Mesendoderm (in vitro differentiated cells): ENCODE measurements at regions not wholly inside any gene's neighbourhood (a gene's known extent, or its start where the extent isn't known, plus 50 kb on each side); places are given as distances from the start of the nearest gene placed in this dataset.

ENCODE experiments used
- DNase-seq: peaks from one replicate; pipeline ENCODE4 v3.0.0; 2013
- H2AK5ac ChIP-seq: 2 replicates; pipeline ENCODE4 v1.6.1; 2013; ENCODE audit warnings: low read length, inconsistent platforms
- H2BK120ac ChIP-seq: 2 replicates; pipeline ENCODE4 v1.6.1; 2013; ENCODE audit warnings: low read depth, mild to moderate bottlenecking, low read length, moderate library complexity, mixed read lengths
- H2BK15ac ChIP-seq: replicated peaks from 2 replicates; pipeline ENCODE4 v1.6.1; 2013; ENCODE audit warnings: low read depth, mild to moderate bottlenecking, moderate library complexity
- H2BK5ac ChIP-seq: 2 replicates; pipeline ENCODE4 v1.6.1; 2013; ENCODE audit warnings: low read length, inconsistent platforms
- H3K18ac ChIP-seq: 2 replicates; pipeline ENCODE4 v1.6.1; 2013; ENCODE audit warnings: mild to moderate bottlenecking, low read length, mixed read lengths
- H3K23ac ChIP-seq: one replicate; pipeline ENCODE4 v1.6.1; 2013; ENCODE audit warnings: low read length
- H3K27ac ChIP-seq: 2 replicates; pipeline ENCODE4 v1.5.1; 2013; ENCODE audit warnings: low read depth, mild to moderate bottlenecking, inconsistent platforms, low read length, moderate library complexity
- H3K27me3 ChIP-seq: 2 replicates; pipeline ENCODE4 v1.6.1; 2013; ENCODE audit warnings: low read length, control low read depth, mild to moderate bottlenecking, inconsistent platforms; ENCODE audit not compliant: insufficient read depth, poor library complexity
- H3K36me3 ChIP-seq: 2 replicates; pipeline ENCODE4 v1.6.1; 2013; ENCODE audit warnings: low read length, inconsistent platforms; ENCODE audit not compliant: control insufficient read depth, insufficient read depth
- H3K4ac ChIP-seq: one replicate; pipeline ENCODE4 v1.6.1; 2013; ENCODE audit warnings: low read depth, mild to moderate bottlenecking, low read length, moderate library complexity
- H3K4me1 ChIP-seq: 2 replicates; pipeline ENCODE4 v1.6.1; 2013; ENCODE audit warnings: low read depth, low read length, inconsistent platforms; ENCODE audit not compliant: control insufficient read depth
- H3K4me2 ChIP-seq: 2 replicates; pipeline ENCODE4 v1.6.1; 2013; ENCODE audit warnings: low read length
- H3K4me3 ChIP-seq: 2 replicates; pipeline ENCODE4 v1.5.1; 2013; ENCODE audit warnings: mild to moderate bottlenecking, low read length
- H3K56ac ChIP-seq: one replicate; pipeline ENCODE4 v1.6.1; 2013; ENCODE audit warnings: low read length
- H3K79me1 ChIP-seq: 2 replicates; pipeline ENCODE4 v1.6.1; 2013; ENCODE audit warnings: low read length, inconsistent platforms
- H3K79me2 ChIP-seq: 2 replicates; pipeline ENCODE4 v1.6.1; 2013; ENCODE audit warnings: mild to moderate bottlenecking, low read length; ENCODE audit not compliant: control insufficient read depth, insufficient read depth
- H3K9ac ChIP-seq: 2 replicates; pipeline ENCODE4 v1.6.1; 2013; ENCODE audit warnings: low read length, inconsistent platforms
- H4K5ac ChIP-seq: one replicate; pipeline ENCODE4 v1.6.1; 2013; ENCODE audit warnings: low read length
- H4K8ac ChIP-seq: one replicate; pipeline ENCODE4 v1.6.1; 2013; ENCODE audit warnings: low read depth, mild to moderate bottlenecking, control low read depth, low read length, moderate library complexity
- WGBS: extraction: QIAGEN DNeasy Blood & Tissue Kit; methylation state at CpG from one replicate; pipeline ENCODE4 v1.1.7; 2013; ENCODE audit warnings: low lambda C conversion rate, missing lambda C conversion rate; ENCODE audit not compliant: insufficient coverage; ENCODE audit errors: extremely low coverage; 5-methylcytosine and 5-hydroxymethylcytosine counted together

GRCh38 chr11:127649958-127650357 is 649.4 kb upstream of the KIRREL3 start:
- Histone ChIP-seq H2BK5ac (no peak overlapping the region), H3K4me2 (no peak overlapping the region), H3K27ac (no peak overlapping the region), H3K23ac (no peak overlapping the region), H3K79me2 (no peaks in the 10 kb centered on the region), H3K9ac (no peak overlapping the region), H3K36me3 (no peaks in the 10 kb centered on the region), H4K5ac (no peak overlapping the region), H3K56ac (no peak overlapping the region), H3K27me3 (no peaks in the 10 kb centered on the region), H3K79me1 (no peaks in the 10 kb centered on the region), H2AK5ac (no peak overlapping the region), H2BK15ac (no peak overlapping the region), H3K4me3 (no peak overlapping the region), H3K18ac (no peak overlapping the region), H4K8ac (no peak overlapping the region), H3K4ac (no peak overlapping the region), H2BK120ac (no peak overlapping the region), H3K4me1 (no peaks in the 10 kb centered on the region)
- WGBS, result no CpG with 5 or more reads among the region's 1 CpG
- no peak for DNase-seq

- no peaks in the 10 kb centered on the region for H3K4me1 ChIP-seq
- no peak overlapping the region for H2AK5ac ChIP-seq
- no peak overlapping the region for H3K4ac ChIP-seq
- H4K8ac ChIP-seq, result no peak overlapping the region
- no peak overlapping the region for H3K18ac ChIP-seq
- WGBS, result no CpG with 5 or more reads among the region's 2 CpGs
- H3K56ac ChIP-seq, result no peak overlapping the region
- no peak overlapping the region for H3K23ac ChIP-seq
- no peaks in the 10 kb centered on the region for H3K27me3 ChIP-seq
- no peak overlapping the region for H3K27ac ChIP-seq
- no peak overlapping the region for H2BK5ac ChIP-seq
- DNase-seq, result no peak
- no peak overlapping the region for H3K9ac ChIP-seq
- H3K4me2 ChIP-seq, result no peak overlapping the region
- H3K79me1 ChIP-seq, result no peaks in the 10 kb centered on the region
- H3K36me3 ChIP-seq, result no peaks in the 10 kb centered on the region
- H2BK15ac ChIP-seq, result no peak overlapping the region
- no peak overlapping the region for H4K5ac ChIP-seq
- no peak overlapping the region for H3K4me3 ChIP-seq
- no peaks in the 10 kb centered on the region for H3K79me2 ChIP-seq
- no peak overlapping the region for H2BK120ac ChIP-seq
These were observed 648.5 kb upstream of the KIRREL3 start for GRCh38 chr11:127649071-127649470.

- no peaks in the 10 kb centered on the region for H3K27me3 ChIP-seq
- H3K36me3 ChIP-seq, result no peaks in the 10 kb centered on the region
- no peak overlapping the region for H4K5ac ChIP-seq
- H3K4ac ChIP-seq, result no peak overlapping the region
- no peak overlapping the region for H2BK120ac ChIP-seq
- H3K4me3 ChIP-seq, result no peak overlapping the region
- H3K4me1 ChIP-seq, result no peaks in the 10 kb centered on the region
- no peak overlapping the region for H3K23ac ChIP-seq
- no peak overlapping the region for H3K27ac ChIP-seq
- H2BK15ac ChIP-seq, result no peak overlapping the region
- H3K56ac ChIP-seq, result no peak overlapping the region
- H3K4me2 ChIP-seq, result no peak overlapping the region
- no peak overlapping the region for H2AK5ac ChIP-seq
- H3K79me1 ChIP-seq, result no peaks in the 10 kb centered on the region
- no peak overlapping the region for H4K8ac ChIP-seq
- no peak for DNase-seq
- H3K9ac ChIP-seq, result no peak overlapping the region
- no peaks in the 10 kb centered on the region for H3K79me2 ChIP-seq
- H2BK5ac ChIP-seq, result no peak overlapping the region
- H3K18ac ChIP-seq, result no peak overlapping the region
These were observed 648.0 kb upstream of the KIRREL3 start for GRCh38 chr11:127648583-127648982.

- H3K79me1 ChIP-seq, result no peaks in the 10 kb centered on the region
- H2AK5ac ChIP-seq, result no peak overlapping the region
- H2BK5ac ChIP-seq, result no peak overlapping the region
- H3K79me2 ChIP-seq, result no peaks in the 10 kb centered on the region
- no peak overlapping the region for H3K4me3 ChIP-seq
- no peak overlapping the region for H3K4ac ChIP-seq
- no peaks in the 10 kb centered on the region for H3K27me3 ChIP-seq
- H4K8ac ChIP-seq, result no peak overlapping the region
- no peak overlapping the region for H3K23ac ChIP-seq
- H2BK15ac ChIP-seq, result no peak overlapping the region
- H3K56ac ChIP-seq, result no peak overlapping the region
- DNase-seq, result no peak
- no peak overlapping the region for H3K27ac ChIP-seq
- H3K4me2 ChIP-seq, result no peak overlapping the region
- no peaks in the 10 kb centered on the region for H3K36me3 ChIP-seq
- no peak overlapping the region for H4K5ac ChIP-seq
- no peak overlapping the region for H2BK120ac ChIP-seq
- H3K4me1 ChIP-seq, result no peaks in the 10 kb centered on the region
- no peak overlapping the region for H3K18ac ChIP-seq
- H3K9ac ChIP-seq, result no peak overlapping the region
- no CpG with 5 or more reads among the region's 4 CpGs for WGBS
These were observed 643.8 kb upstream of the KIRREL3 start for GRCh38 chr11:127644366-127644765.

GRCh38 chr11:127643268-127644058 is 642.9 kb upstream of the KIRREL3 start:
- Histone ChIP-seq H3K4me2 (no peak overlapping the region), H3K4me1 (no peaks in the 10 kb centered on the region), H2BK120ac (no peak overlapping the region), H3K27me3 (no peaks in the 10 kb centered on the region), H2BK5ac (no peak overlapping the region), H2AK5ac (no peak overlapping the region), H3K4ac (no peak overlapping the region), H2BK15ac (no peak overlapping the region), H3K56ac (no peak overlapping the region), H3K18ac (no peak overlapping the region), H3K79me2 (no peaks in the 10 kb centered on the region), H3K36me3 (no peaks in the 10 kb centered on the region), H3K79me1 (no peaks in the 10 kb centered on the region), H3K23ac (no peak overlapping the region), H4K5ac (no peak overlapping the region), H3K27ac (no peak overlapping the region), H4K8ac (no peak overlapping the region), H3K4me3 (no peak overlapping the region), H3K9ac (no peak overlapping the region)
- DNase-seq, result no peak
- no CpG with 5 or more reads among the region's 5 CpGs for WGBS
